ENCODE measurements at regions not wholly inside any gene's neighbourhood (a gene's known extent, or its start where the extent isn't known, plus 50 kb on each side); places are given as distances from the start of the nearest gene placed in this dataset.
"Not testable (repeated sequence)": the region's sequence is repeated elsewhere in the genome, so short reads cannot be mapped to it uniquely, and the experiment has no call there.

GRCh38 chr4:170949084-170949483 lies 859.3 kb upstream of the AADAT start:
- no peak for ATAC-seq
- H3K27me3 Mint-ChIP-seq (ENCODE audit: low read depth): no peaks in the 10 kb centered on the region
- H3K9me3 Mint-ChIP-seq: peaks cover 9% of the 10 kb centered on the region
- no peak for DNase-seq
- no peaks in the 10 kb centered on the region for H3K36me3 Mint-ChIP-seq (ENCODE audit: insufficient read depth)
- no peak overlapping the region for H3K4me3 Mint-ChIP-seq
- H3K4me1 Mint-ChIP-seq (ENCODE audit: low read depth): no peaks in the 10 kb centered on the region

- Mint-ChIP-seq H3K36me3 (ENCODE audit: insufficient read depth) (no peaks in the 10 kb centered on the region), H3K4me3 (no peak overlapping the region), H3K27me3 (ENCODE audit: low read depth) (no peaks in the 10 kb centered on the region), H3K4me1 (ENCODE audit: low read depth) (no peaks in the 10 kb centered on the region), H3K9me3 (peaks cover 11% of the 10 kb centered on the region)
- DNase-seq: no peak
- no peak for ATAC-seq
Observed at GRCh38 chr4:170940043-170940724, 850.4 kb upstream of the AADAT start.

- DNase-seq (no peak), ATAC-seq (no peak)
- Mint-ChIP-seq H3K36me3 (ENCODE audit: insufficient read depth) (no peaks in the 10 kb centered on the region), H3K9me3 (peaks cover 8% of the 10 kb centered on the region), H3K4me3 (no peak overlapping the region), H3K4me1 (ENCODE audit: low read depth) (no peaks in the 10 kb centered on the region), H3K27me3 (ENCODE audit: low read depth) (no peaks in the 10 kb centered on the region)
Observed at GRCh38 chr4:170938588-170938987, 848.8 kb upstream of the AADAT start.

DNA sequence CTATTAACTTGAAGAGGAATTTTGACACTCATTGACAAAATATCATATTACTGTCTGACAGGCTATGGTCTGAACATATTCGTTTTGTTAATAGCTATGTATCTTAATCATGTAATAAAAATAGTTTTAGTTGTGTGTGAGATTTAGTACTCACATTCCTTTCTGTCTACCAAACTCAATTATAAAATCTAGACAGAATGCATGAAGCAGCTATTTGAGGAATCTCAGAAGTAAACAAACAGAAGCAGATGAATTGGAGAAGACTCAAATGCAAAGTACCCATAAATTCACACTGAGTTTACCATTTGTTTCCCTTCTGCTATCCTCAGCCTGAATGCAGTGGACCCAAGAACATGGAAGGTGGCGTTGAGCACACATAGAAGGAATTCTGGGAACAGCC lies 841.6 kb upstream of the AADAT start:
- Mint-ChIP-seq H3K4me3 (no peak overlapping the region), H3K9me3 (peaks cover 3% of the 10 kb centered on the region), H3K4me1 (ENCODE audit: low read depth) (no peaks in the 10 kb centered on the region), H3K36me3 (ENCODE audit: insufficient read depth) (no peaks in the 10 kb centered on the region), H3K27me3 (ENCODE audit: low read depth) (no peaks in the 10 kb centered on the region)
- DNase-seq (no peak), ATAC-seq (no peak)

- no peaks in the 10 kb centered on the region for H3K4me1 Mint-ChIP-seq (ENCODE audit: low read depth)
- ATAC-seq (no peak), DNase-seq (no peak)
- H3K36me3 Mint-ChIP-seq (ENCODE audit: insufficient read depth): no peaks in the 10 kb centered on the region
- H3K4me3 Mint-ChIP-seq: no peak overlapping the region
- H3K27me3 Mint-ChIP-seq (ENCODE audit: low read depth): no peaks in the 10 kb centered on the region
- H3K9me3 Mint-ChIP-seq: peaks cover 7% of the 10 kb centered on the region
Observed at GRCh38 chr4:170888660-170889059, 798.9 kb upstream of the AADAT start.

- DNase-seq (no peak), ATAC-seq (no peak)
- H3K4me1 Mint-ChIP-seq (ENCODE audit: low read depth): no peaks in the 10 kb centered on the region
- no peaks in the 10 kb centered on the region for H3K36me3 Mint-ChIP-seq (ENCODE audit: insufficient read depth)
- peaks cover 7% of the 10 kb centered on the region for H3K9me3 Mint-ChIP-seq
- H3K27me3 Mint-ChIP-seq (ENCODE audit: low read depth): no peaks in the 10 kb centered on the region
- H3K4me3 Mint-ChIP-seq: no peak overlapping the region
Observed at GRCh38 chr4:170887396-170887795, 797.6 kb upstream of the AADAT start.

GRCh38 chr4:170884969-170885570 lies 795.3 kb upstream of the AADAT start:
- Mint-ChIP-seq H3K4me3 (no peak overlapping the region), H3K9me3 (peaks cover 7% of the 10 kb centered on the region), H3K4me1 (ENCODE audit: low read depth) (no peaks in the 10 kb centered on the region), H3K36me3 (ENCODE audit: insufficient read depth) (no peaks in the 10 kb centered on the region), H3K27me3 (ENCODE audit: low read depth) (no peaks in the 10 kb centered on the region)
- no peak for DNase-seq
- ATAC-seq: no peak

GRCh38 chr4:170881646-170882045 lies 791.9 kb upstream of the AADAT start:
- not testable (repeated sequence) for H3K9me3 Mint-ChIP-seq; H3K36me3 Mint-ChIP-seq (ENCODE audit: insufficient read depth); H3K4me1 Mint-ChIP-seq (ENCODE audit: low read depth); DNase-seq; H3K4me3 Mint-ChIP-seq; H3K27me3 Mint-ChIP-seq (ENCODE audit: low read depth); ATAC-seq

GRCh38 chr4:170875868-170876267 lies 786.1 kb upstream of the AADAT start:
- Mint-ChIP-seq H3K27me3 (ENCODE audit: low read depth) (no peaks in the 10 kb centered on the region), H3K4me1 (ENCODE audit: low read depth) (no peaks in the 10 kb centered on the region), H3K9me3 (peaks cover 5% of the 10 kb centered on the region), H3K36me3 (ENCODE audit: insufficient read depth) (no peaks in the 10 kb centered on the region), H3K4me3 (no peak overlapping the region)
- ATAC-seq (no peak), DNase-seq (no peak)

DNA sequence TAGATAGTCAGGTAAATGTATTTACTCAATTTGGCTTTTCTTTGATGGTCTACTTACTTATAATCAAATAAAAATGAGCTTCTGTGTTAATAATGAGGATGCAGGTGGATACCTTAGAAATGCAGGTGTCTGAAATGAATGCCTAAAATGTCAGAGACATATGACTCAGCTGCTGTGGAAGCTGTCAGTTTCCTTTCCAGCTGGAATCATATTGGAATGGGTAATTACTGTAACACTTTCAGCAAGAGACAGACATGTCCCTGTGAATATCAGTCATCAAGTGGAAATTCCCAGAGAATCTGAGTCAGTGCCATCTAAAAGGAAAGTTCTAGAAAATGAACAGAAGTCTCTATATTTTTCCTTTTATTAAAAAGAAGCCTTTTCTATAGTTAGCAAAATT lies 783.0 kb upstream of the AADAT start:
- ATAC-seq (no peak), DNase-seq (no peak)
- H3K27me3 Mint-ChIP-seq (ENCODE audit: low read depth): no peaks in the 10 kb centered on the region
- no peaks in the 10 kb centered on the region for H3K36me3 Mint-ChIP-seq (ENCODE audit: insufficient read depth)
- H3K4me3 Mint-ChIP-seq: no peak overlapping the region
- peaks cover 5% of the 10 kb centered on the region for H3K9me3 Mint-ChIP-seq
- no peaks in the 10 kb centered on the region for H3K4me1 Mint-ChIP-seq (ENCODE audit: low read depth)

DNA sequence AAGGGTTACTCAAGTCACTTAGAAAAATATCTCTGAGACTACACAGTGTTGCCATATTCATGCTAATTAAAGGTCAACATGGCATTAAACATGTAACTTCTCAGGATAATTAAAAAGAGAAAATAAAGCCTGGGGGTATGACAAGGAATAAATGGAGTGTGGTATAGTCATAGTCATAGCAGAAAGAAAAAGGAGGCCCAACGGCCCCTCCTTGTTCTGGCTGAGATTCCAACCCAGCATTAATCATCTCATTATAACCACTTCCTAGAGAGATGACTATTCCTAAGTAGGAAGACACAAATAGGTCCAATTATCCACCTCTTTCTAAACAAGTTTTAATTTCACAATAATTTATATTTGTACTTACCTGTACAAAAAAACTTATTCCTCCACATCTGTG lies 778.4 kb upstream of the AADAT start:
- Mint-ChIP-seq H3K4me1 (ENCODE audit: low read depth) (no peaks in the 10 kb centered on the region), H3K4me3 (no peak overlapping the region), H3K9me3 (peaks cover 3% of the 10 kb centered on the region), H3K27me3 (ENCODE audit: low read depth) (no peaks in the 10 kb centered on the region), H3K36me3 (ENCODE audit: insufficient read depth) (no peaks in the 10 kb centered on the region)
- DNase-seq: no peak
- no peak for ATAC-seq

- Mint-ChIP-seq H3K36me3 (ENCODE audit: insufficient read depth) (no peaks in the 10 kb centered on the region), H3K27me3 (ENCODE audit: low read depth) (no peaks in the 10 kb centered on the region), H3K4me3 (no peak overlapping the region), H3K4me1 (ENCODE audit: low read depth) (no peaks in the 10 kb centered on the region), H3K9me3 (peaks cover 25% of the 10 kb centered on the region)
- no peak for ATAC-seq
- DNase-seq: no peak
Observed at GRCh38 chr4:170854097-170854496, 764.3 kb upstream of the AADAT start.

GRCh38 chr4:170853422-170854021 lies 763.8 kb upstream of the AADAT start:
- ATAC-seq: no peak
- no peak for DNase-seq

DNA sequence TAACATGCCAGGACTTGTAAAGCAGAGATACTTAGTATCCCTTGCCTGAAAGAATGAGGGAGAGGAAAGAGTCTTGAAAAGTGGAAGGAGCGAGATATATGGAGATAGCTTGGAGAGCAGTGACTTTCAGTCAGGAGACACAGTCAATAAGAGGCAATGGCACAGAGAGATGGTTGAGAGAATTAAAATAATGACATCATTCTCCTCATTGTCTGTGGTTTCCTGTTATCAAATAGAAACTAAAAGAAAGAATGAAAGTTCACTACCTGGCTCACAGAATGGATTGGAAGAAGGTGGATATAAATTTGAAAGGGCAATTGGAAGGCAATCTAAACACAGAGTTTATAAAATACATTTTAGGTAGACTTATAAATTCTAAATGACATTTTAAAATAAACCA lies 760.2 kb upstream of the AADAT start:
- Mint-ChIP-seq H3K4me3 (no peak overlapping the region), H3K36me3 (ENCODE audit: insufficient read depth) (no peaks in the 10 kb centered on the region), H3K9me3 (peaks cover 12% of the 10 kb centered on the region), H3K4me1 (ENCODE audit: low read depth) (no peaks in the 10 kb centered on the region), H3K27me3 (ENCODE audit: low read depth) (no peaks in the 10 kb centered on the region)
- ATAC-seq (no peak), DNase-seq (no peak)

More at GRCh38 chr4:170853422-170854021, 763.8 kb upstream of the AADAT start:
- H3K9me3 Mint-ChIP-seq: peaks cover 25% of the 10 kb centered on the region
- H3K27me3 Mint-ChIP-seq (ENCODE audit: low read depth): no peaks in the 10 kb centered on the region
- no peaks in the 10 kb centered on the region for H3K4me1 Mint-ChIP-seq (ENCODE audit: low read depth)
- H3K36me3 Mint-ChIP-seq (ENCODE audit: insufficient read depth): no peaks in the 10 kb centered on the region
- H3K4me3 Mint-ChIP-seq: no peak overlapping the region

- Mint-ChIP-seq H3K4me3 (no peak overlapping the region), H3K27me3 (ENCODE audit: low read depth) (no peaks in the 10 kb centered on the region), H3K4me1 (ENCODE audit: low read depth) (no peaks in the 10 kb centered on the region), H3K9me3 (peaks cover 4% of the 10 kb centered on the region), H3K36me3 (ENCODE audit: insufficient read depth) (no peaks in the 10 kb centered on the region)
- ATAC-seq (no peak), DNase-seq (no peak)
Observed at GRCh38 chr4:170827562-170828274, 738.0 kb upstream of the AADAT start.
